HG02840 (cell line): ENCODE measurements at regions not wholly inside any gene's neighbourhood (a gene's known extent, or its start where the extent isn't known, plus 50 kb on each side); places are given as distances from the start of the nearest gene placed in this dataset.
"Not testable (repeated sequence)": the region's sequence is repeated elsewhere in the genome, so short reads cannot be mapped to it uniquely, and the experiment has no call there.

Experiments
- ATAC-seq: cut with Tn5 transposase; IDR thresholded peaks from one replicate; pipeline ENCODE4 v1.9.1; 2021; ENCODE audit warnings: mild to moderate bottlenecking, moderate library complexity, moderate number of reproducible peaks; ENCODE audit not compliant: unreplicated experiment, low FRiP score

GRCh38 chr2:16185801-16186272 is 245.5 kb downstream of the MYCN start:
- ATAC-seq: no peak

- ATAC-seq: no peak
These were observed 244.8 kb downstream of the MYCN start for GRCh38 chr2:16184945-16185660.

- ATAC-seq: no peak
These were observed 244.1 kb downstream of the MYCN start for GRCh38 chr2:16184341-16184890.

GRCh38 chr2:16183345-16183744 is 243.0 kb downstream of the MYCN start:
- no peak for ATAC-seq

GRCh38 chr2:16182841-16183240 is 242.5 kb downstream of the MYCN start:
- ATAC-seq: no peak

GRCh38 chr2:16182311-16182815 is 242.0 kb downstream of the MYCN start:
- ATAC-seq: not testable (repeated sequence)

- no peak for ATAC-seq
These were observed 241.4 kb downstream of the MYCN start for GRCh38 chr2:16181741-16182090.

GRCh38 chr2:16181062-16181740 is 240.9 kb downstream of the MYCN start:
- no peak for ATAC-seq

- ATAC-seq: no peak
These were observed 240.3 kb downstream of the MYCN start for GRCh38 chr2:16180631-16181030.

- no peak for ATAC-seq
These were observed 239.5 kb downstream of the MYCN start for GRCh38 chr2:16179701-16180416.

GRCh38 chr2:16178551-16179130 is 238.3 kb downstream of the MYCN start:
- ATAC-seq: no peak

GRCh38 chr2:16177671-16178180 is 237.4 kb downstream of the MYCN start:
- no peak for ATAC-seq

- no peak for ATAC-seq
These were observed 236.7 kb downstream of the MYCN start for GRCh38 chr2:16176971-16177480.

GRCh38 chr2:16175247-16175825 is 235.0 kb downstream of the MYCN start:
- ATAC-seq: no peak

- ATAC-seq: no peak
These were observed 234.3 kb downstream of the MYCN start for GRCh38 chr2:16174693-16175045.

- no peak for ATAC-seq
These were observed 233.7 kb downstream of the MYCN start for GRCh38 chr2:16173893-16174692.

- ATAC-seq: no peak
These were observed 232.2 kb downstream of the MYCN start for GRCh38 chr2:16172324-16173175.

- no peak for ATAC-seq
These were observed 231.1 kb downstream of the MYCN start for GRCh38 chr2:16171425-16171920.
